H1 (cell line): ENCODE measurements at regions not wholly inside any gene's neighbourhood (a gene's known extent, or its start where the extent isn't known, plus 50 kb on each side); places are given as distances from the start of the nearest gene placed in this dataset.

Experiments
- CTCF ChIA-PET: fragments of 300-600 bp; sonication (Branson Sonifier 250); formaldehyde crosslinking; loops from one replicate; lab custom pipeline; 2021; ENCODE audit not compliant: partially characterized antibody; lab: Charles Lee
- POLR2A ChIA-PET: fragments of 300-600 bp; sonication (Branson Sonifier 250); formaldehyde crosslinking; loops from one replicate; lab custom pipeline; 2021; ENCODE audit warnings: inconsistent platforms; ENCODE audit not compliant: partially characterized antibody; lab: Charles Lee
- DNase-seq, 2 experiments: peaks; one replicate each; pipeline versions ENCODE4 v3.0.0 to v3.0.0-alpha.2; 2010 to 2022; ENCODE audit warnings: low spot score in 2 of 2, low read depth in 1 of 2, mixed read lengths in 1 of 2
- FAIRE-seq: peaks from 2 replicates; lab custom pipeline; 2011; peaks lifted over from hg19 to GRCh38; lab: Jason Lieb, UNC
- H2AFZ ChIP-seq: 2 replicates; pipeline ENCODE4 v1.8.1; 2012; ENCODE audit warnings: low read length, inconsistent platforms
- H2AK5ac ChIP-seq: 2 replicates; pipeline ENCODE4 v1.6.1; 2013; ENCODE audit warnings: low read depth, low read length
- H2BK120ac ChIP-seq: replicated peaks from 2 replicates; pipeline ENCODE3; 2013; ENCODE audit warnings: low read depth, low read length, inconsistent platforms
- H2BK12ac ChIP-seq: 2 replicates; pipeline ENCODE4 v1.6.1; 2013; ENCODE audit warnings: low read depth, low read length
- H2BK15ac ChIP-seq: 2 replicates; pipeline ENCODE4 v1.6.1; 2013; ENCODE audit warnings: low read length
- H2BK20ac ChIP-seq: 2 replicates; pipeline ENCODE4 v1.6.1; 2013; ENCODE audit warnings: low read length
- H2BK5ac ChIP-seq: 2 replicates; pipeline ENCODE4 v1.6.1; 2013; ENCODE audit warnings: low read depth, low read length
- H3K14ac ChIP-seq: 2 replicates; pipeline ENCODE4 v1.6.1; 2013; ENCODE audit warnings: inconsistent platforms; ENCODE audit not compliant: insufficient read length
- H3K18ac ChIP-seq: 2 replicates; pipeline ENCODE4 v1.6.1; 2013; ENCODE audit warnings: low read length; ENCODE audit errors: extremely low read depth
- H3K23ac ChIP-seq: 2 replicates; pipeline ENCODE4 v1.6.1; 2013; ENCODE audit warnings: inconsistent platforms; ENCODE audit not compliant: insufficient read length
- H3K23me2 ChIP-seq: 2 replicates; pipeline ENCODE4 v1.6.1; 2013; ENCODE audit warnings: low read depth, low read length
- H3K27ac ChIP-seq: 2 replicates; pipeline ENCODE4 v1.6.1; 2011; ENCODE audit warnings: low read depth, low read length, inconsistent platforms
- H3K27me3 ChIP-seq, 4 experiments: replicated peaks in 1 of 4; 1 replicate in 1 of 4; 2 replicates in 3 of 4; pipeline versions ENCODE4 v1.6.1 to v1.8.1; 2011 to 2013; ENCODE audit warnings: low read length in 3 of 4, mild to moderate bottlenecking in 3 of 4, inconsistent platforms in 2 of 4, mixed read lengths in 2 of 4, moderate library complexity in 1 of 4; ENCODE audit not compliant: control insufficient read depth in 3 of 4, insufficient read depth in 3 of 4; ENCODE audit errors: extremely low read depth in 1 of 4
- H3K36me3 ChIP-seq, 4 experiments: 2 replicates each; pipeline versions ENCODE4 v1.6.1 to v1.8.1; 2011 to 2013; ENCODE audit warnings: mild to moderate bottlenecking in 4 of 4, low read length in 3 of 4, moderate library complexity in 2 of 4, control low read depth in 1 of 4, inconsistent platforms in 1 of 4; ENCODE audit not compliant: insufficient read depth in 4 of 4, control insufficient read depth in 2 of 4
- H3K4ac ChIP-seq: replicated peaks from 2 replicates; pipeline ENCODE3; 2013; ENCODE audit warnings: low read length, low read depth, mixed read lengths, inconsistent platforms; ENCODE audit not compliant: insufficient read length
- H3K4me1 ChIP-seq, 4 experiments: replicated peaks in 1 of 4; 1 replicate in 1 of 4; 2 replicates in 3 of 4; pipeline versions ENCODE4 v1.6.1 to v1.8.1; 2011 to 2013; ENCODE audit warnings: low read length in 3 of 4, inconsistent platforms in 2 of 4, mixed read lengths in 1 of 4; ENCODE audit not compliant: insufficient read depth in 4 of 4, control insufficient read depth in 3 of 4
- H3K4me2 ChIP-seq, 2 experiments: 2 replicates each; pipeline versions ENCODE4 v1.6.1 to v1.8.1; 2011 to 2013; ENCODE audit warnings: low read depth in 2 of 2, low read length in 2 of 2, control low read depth in 1 of 2, inconsistent platforms in 1 of 2, mild to moderate bottlenecking in 1 of 2; ENCODE audit not compliant: insufficient read depth in 1 of 2
- H3K4me3 ChIP-seq, 4 experiments: fragments of 200-600, 300-600 bp in 1 of 4; sonication (generic), shearing (Covaris generic), sonication (Bioruptor Twin) in 1 of 4; 2 replicates each; pipeline versions ENCODE4 v1.5.1 to v1.8.1; 2011 to 2016; ENCODE audit warnings: low read length in 4 of 4, low read depth in 3 of 4, control low read depth in 2 of 4, inconsistent platforms in 2 of 4, mild to moderate bottlenecking in 2 of 4, mixed read lengths in 1 of 4, moderate library complexity in 1 of 4; ENCODE audit not compliant: insufficient read depth in 2 of 4; ENCODE audit errors: extremely low read depth in 1 of 4
- H3K56ac ChIP-seq: replicated peaks from 2 replicates; pipeline ENCODE3; 2013; ENCODE audit warnings: low read depth, mild to moderate bottlenecking, mixed read lengths, low read length, inconsistent platforms; ENCODE audit not compliant: insufficient read length
- H3K79me1 ChIP-seq: 2 replicates; pipeline ENCODE4 v1.6.1; 2013; ENCODE audit warnings: low read depth, low read length, control low read depth
- H3K79me2 ChIP-seq, 2 experiments: 2 replicates each; pipeline versions ENCODE4 v1.6.1 to v1.8.1; 2012 to 2013; ENCODE audit warnings: low read length in 2 of 2, mild to moderate bottlenecking in 2 of 2, inconsistent platforms in 1 of 2; ENCODE audit not compliant: insufficient read depth in 2 of 2, control insufficient read depth in 1 of 2
- H3K9ac ChIP-seq, 4 experiments: replicated peaks in 1 of 4; 1 replicate in 1 of 4; 2 replicates in 3 of 4; pipeline versions ENCODE4 v1.6.1 to v1.8.1; 2011 to 2013; ENCODE audit warnings: low read depth in 3 of 4, low read length in 3 of 4, control low read depth in 2 of 4, mild to moderate bottlenecking in 2 of 4, moderate library complexity in 2 of 4, inconsistent platforms in 1 of 4; ENCODE audit errors: extremely low read depth in 1 of 4
- H3K9me3 ChIP-seq, 2 experiments: 2 replicates each; pipeline versions ENCODE4 v1.6.1 to v1.8.1; 2012 to 2013; ENCODE audit warnings: mild to moderate bottlenecking in 2 of 2, moderate library complexity in 2 of 2, control low read depth in 1 of 2, inconsistent platforms in 1 of 2, low read depth in 1 of 2, low read length in 1 of 2, mixed read lengths in 1 of 2; ENCODE audit not compliant: insufficient read depth in 2 of 2
- H4K20me1 ChIP-seq, 2 experiments: replicated peaks in 1 of 2; 2 replicates each; pipeline versions ENCODE3 to v1.8.1; 2011 to 2013; ENCODE audit warnings: inconsistent platforms in 2 of 2, low read length in 2 of 2, mild to moderate bottlenecking in 1 of 2; ENCODE audit not compliant: insufficient read depth in 2 of 2, control insufficient read depth in 1 of 2
- H4K5ac ChIP-seq: 2 replicates; pipeline ENCODE4 v1.6.1; 2013; ENCODE audit warnings: low read length, low read depth, mixed read lengths, inconsistent platforms; ENCODE audit not compliant: insufficient read length
- H4K8ac ChIP-seq: 2 replicates; pipeline ENCODE4 v1.8.0; 2013; ENCODE audit warnings: mild to moderate bottlenecking, moderate library complexity, low read length, inconsistent platforms; ENCODE audit not compliant: insufficient read depth; ENCODE audit errors: extremely low read depth
- H4K91ac ChIP-seq: replicated peaks from 2 replicates; pipeline ENCODE3; 2013; ENCODE audit warnings: low read length, mixed read lengths, inconsistent platforms; ENCODE audit not compliant: insufficient read length
- BCL11A ChIP-seq, 2 experiments: IDR thresholded peaks; one replicate each; pipeline ENCODE4 v1.6.1; 2011; ENCODE audit warnings: low read depth in 2 of 2, low read length in 2 of 2, mild to moderate bottlenecking in 2 of 2
- BRCA1 ChIP-seq: IDR thresholded peaks from 2 replicates; pipeline ENCODE4 v1.6.1; 2012; ENCODE audit warnings: low read depth, low read length, improper control_type of control experiment
- CBX5 ChIP-seq: fragments of 300-800, 300-1000 bp; sonication (generic); IDR thresholded peaks from 2 replicates; pipeline ENCODE4 v1.7.1; 2016; ENCODE audit warnings: antibody characterized with exemption, low read length, low read depth
- CREB1 ChIP-seq: IDR thresholded peaks from 2 replicates; pipeline ENCODE4 v1.6.1; 2012; ENCODE audit warnings: inconsistent platforms
- EGR1 ChIP-seq: IDR thresholded peaks from 2 replicates; pipeline ENCODE4 v1.6.1; 2011; ENCODE audit warnings: low read depth, low read length, borderline replicate concordance
- JUN ChIP-seq: IDR thresholded peaks from 2 replicates; pipeline ENCODE4 v1.6.1; 2011; ENCODE audit warnings: low read depth, mild to moderate bottlenecking, improper control_type of control experiment, low read length
- KDM5A ChIP-seq: fragments of 200-600 bp; IDR thresholded peaks from 2 replicates; pipeline ENCODE4 v1.7.1; 2012; ENCODE audit warnings: mild to moderate bottlenecking, low read length, inconsistent platforms, mixed read lengths
- RNF2 ChIP-seq: fragments of 200-900, 300-1000 bp; sonication (generic); IDR thresholded peaks from 2 replicates; pipeline ENCODE4 v1.7.1; 2016; ENCODE audit warnings: borderline replicate concordance, low read depth, mild to moderate bottlenecking, antibody characterized with exemption, low read length; ENCODE audit not compliant: poor library complexity, severe bottlenecking; ENCODE audit errors: missing control alignments
- SP2 ChIP-seq: IDR thresholded peaks from 2 replicates; pipeline ENCODE4 v1.6.1; 2012; ENCODE audit warnings: mild to moderate bottlenecking, low read length, inconsistent platforms
- SRF ChIP-seq: IDR thresholded peaks from 2 replicates; pipeline ENCODE4 v1.6.1; 2011; ENCODE audit warnings: mild to moderate bottlenecking, low read depth, low read length, moderate library complexity
- TEAD4 ChIP-seq: IDR thresholded peaks from 2 replicates; pipeline ENCODE4 v1.6.1; 2012; ENCODE audit warnings: low read depth, low read length, inconsistent platforms, mixed read lengths
- WGBS, 2 experiments: shearing (Covaris generic) in 1 of 2; methylation state at CpG; one replicate each; pipeline versions ENCODE4 v1.1.6 to v1.1.7; 2013 to 2015; ENCODE audit warnings: low lambda C conversion rate in 2 of 2, mixed read lengths in 2 of 2, inconsistent platforms in 1 of 2, low coverage in 1 of 2, missing lambda C conversion rate in 1 of 2; ENCODE audit not compliant: insufficient replicate concordance in 2 of 2, insufficient coverage in 1 of 2, insufficient read length in 1 of 2; ENCODE audit errors: extremely low coverage in 1 of 2, missing lambda C conversion rate in 1 of 2; 5-methylcytosine and 5-hydroxymethylcytosine counted together
- TF ChIP-seq, protein P1 (sequence below), 3 experiments: IDR thresholded peaks; 1 replicate in 2 of 3; 2 replicates in 1 of 3; pipeline versions ENCODE4 v1.5.1 to v1.6.1; 2011; ENCODE audit warnings: low read length in 3 of 3, mild to moderate bottlenecking in 3 of 3, inconsistent platforms in 2 of 3, low read depth in 1 of 3, moderate library complexity in 1 of 3; ENCODE audit not compliant: insufficient read depth in 1 of 3; ENCODE audit errors: control extremely low read depth in 1 of 3
- TF ChIP-seq, protein P2 (sequence below): IDR thresholded peaks from 2 replicates; pipeline ENCODE4 v1.6.1; 2012; ENCODE audit warnings: inconsistent platforms

DNA sequence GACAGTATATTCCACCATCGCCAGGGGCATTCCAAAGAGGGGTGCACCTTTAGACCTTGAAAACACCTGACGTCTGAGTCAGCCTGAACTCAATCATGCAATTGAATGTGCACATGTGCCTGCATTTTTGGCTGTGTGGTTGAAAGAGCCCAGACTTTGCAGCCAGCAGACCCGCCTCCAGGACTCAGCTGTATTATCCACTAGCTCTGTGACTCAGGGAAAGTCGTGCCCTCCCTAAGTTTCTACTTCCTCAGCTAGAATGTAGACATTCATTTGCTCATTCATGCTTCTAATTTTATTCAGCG lies 94.2 kb downstream of the LRRC30 start:
- no peaks in the 10 kb centered on the region for H3K27me3 ChIP-seq
- H3K79me1 ChIP-seq = no peaks in the 10 kb centered on the region
- no peak overlapping the region for H2BK20ac ChIP-seq
- TF ChIP-seq BRCA1 = no peak
- TF ChIP-seq, protein P1, sequence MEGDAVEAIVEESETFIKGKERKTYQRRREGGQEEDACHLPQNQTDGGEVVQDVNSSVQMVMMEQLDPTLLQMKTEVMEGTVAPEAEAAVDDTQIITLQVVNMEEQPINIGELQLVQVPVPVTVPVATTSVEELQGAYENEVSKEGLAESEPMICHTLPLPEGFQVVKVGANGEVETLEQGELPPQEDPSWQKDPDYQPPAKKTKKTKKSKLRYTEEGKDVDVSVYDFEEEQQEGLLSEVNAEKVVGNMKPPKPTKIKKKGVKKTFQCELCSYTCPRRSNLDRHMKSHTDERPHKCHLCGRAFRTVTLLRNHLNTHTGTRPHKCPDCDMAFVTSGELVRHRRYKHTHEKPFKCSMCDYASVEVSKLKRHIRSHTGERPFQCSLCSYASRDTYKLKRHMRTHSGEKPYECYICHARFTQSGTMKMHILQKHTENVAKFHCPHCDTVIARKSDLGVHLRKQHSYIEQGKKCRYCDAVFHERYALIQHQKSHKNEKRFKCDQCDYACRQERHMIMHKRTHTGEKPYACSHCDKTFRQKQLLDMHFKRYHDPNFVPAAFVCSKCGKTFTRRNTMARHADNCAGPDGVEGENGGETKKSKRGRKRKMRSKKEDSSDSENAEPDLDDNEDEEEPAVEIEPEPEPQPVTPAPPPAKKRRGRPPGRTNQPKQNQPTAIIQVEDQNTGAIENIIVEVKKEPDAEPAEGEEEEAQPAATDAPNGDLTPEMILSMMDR (IDR thresholded peaks at IDR 0.05; ENCODE audit: control extremely low read depth in 1 of 3, insufficient read depth in 1 of 3, low read depth in 1 of 3, low read length in 3 of 3) = no peak
- no peak for TF ChIP-seq BCL11A (IDR thresholded peaks at IDR 0.05; ENCODE audit: low read depth in 2 of 2, low read length in 2 of 2)
- TF ChIP-seq CREB1 = no peak
- TF ChIP-seq, protein P2, sequence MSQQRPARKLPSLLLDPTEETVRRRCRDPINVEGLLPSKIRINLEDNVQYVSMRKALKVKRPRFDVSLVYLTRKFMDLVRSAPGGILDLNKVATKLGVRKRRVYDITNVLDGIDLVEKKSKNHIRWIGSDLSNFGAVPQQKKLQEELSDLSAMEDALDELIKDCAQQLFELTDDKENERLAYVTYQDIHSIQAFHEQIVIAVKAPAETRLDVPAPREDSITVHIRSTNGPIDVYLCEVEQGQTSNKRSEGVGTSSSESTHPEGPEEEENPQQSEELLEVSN = no peak
- no peak for TF ChIP-seq CBX5
- no peak for TF ChIP-seq KDM5A
- TF ChIP-seq SRF = no peak
- TF ChIP-seq RNF2 = no peak
- no peak for TF ChIP-seq SP2
- no peak for TF ChIP-seq JUN
- no peak for TF ChIP-seq TEAD4
- no peak for TF ChIP-seq EGR1
- no peak overlapping the region for H3K18ac ChIP-seq
- peaks cover 5% of the 10 kb centered on the region; the same call in 1 of the 2 replicates for H3K23me2 ChIP-seq
- ChIA-PET CTCF (interaction anchor here (1.3 kb wide), 1 partner anchor 24 kb away, joined by 3 read pairs; no protein-coding TSS in a partner anchor), POLR2A (no interaction called here)
- no peaks in the 10 kb centered on the region for H3K79me2 ChIP-seq
- H3K4me1 ChIP-seq = no peaks in the 10 kb centered on the region; a peak in 1 of 7 replicates
- H3K23ac ChIP-seq = no peak overlapping the region
- DNase-seq = no peak
- no peak overlapping the region for H2BK5ac ChIP-seq
- H3K9me3 ChIP-seq = no peaks in the 10 kb centered on the region
- no peak overlapping the region for H3K4me2 ChIP-seq
- no peak overlapping the region for H2BK12ac ChIP-seq
- 90% methylated on average over 5 of the region's 5 CpGs; no CpG with 5 or more reads in 1 of the 2 experiments for WGBS, 2 experiments
- no peak for FAIRE-seq
- no peak overlapping the region for H4K8ac ChIP-seq
- no peak overlapping the region for H3K4ac ChIP-seq
- no peak overlapping the region for H3K9ac ChIP-seq
- H4K5ac ChIP-seq = no peak overlapping the region
- H2BK120ac ChIP-seq = no peak overlapping the region
- H3K4me3 ChIP-seq = no peak overlapping the region
- H2AFZ ChIP-seq = no peak overlapping the region
- no peak overlapping the region for H2BK15ac ChIP-seq
- H2AK5ac ChIP-seq = no peak overlapping the region
- no peak overlapping the region for H3K14ac ChIP-seq
- no peak overlapping the region for H4K91ac ChIP-seq
- no peak overlapping the region for H3K56ac ChIP-seq
- H3K36me3 ChIP-seq = no peaks in the 10 kb centered on the region; a peak in 1 of 8 replicates
- peaks cover 0 to 2% of the 10 kb centered on the region in 2 experiments for H4K20me1 ChIP-seq
- no peak overlapping the region for H3K27ac ChIP-seq
